ENCODE measurements at regions not wholly inside any gene's neighbourhood (a gene's known extent, or its start where the extent isn't known, plus 50 kb on each side); places are given as distances from the start of the nearest gene placed in this dataset.
A peak's percentile ranks its signal among the peaks of the same experiment; 100 is the strongest.
"Not testable (repeated sequence)": the region's sequence is repeated elsewhere in the genome, so short reads cannot be mapped to it uniquely, and the experiment has no call there.

GRCh38 chr2:111375320-111375883 is 254.7 kb downstream of the BCL2L11 start:
- H3K27ac Mint-ChIP-seq; intact Hi-C loops (cut with micrococcal nuclease); H3K27me3 Mint-ChIP-seq (ENCODE audit: low read depth); H3K9me3 Mint-ChIP-seq; CTCF ChIA-PET; H3K4me1 Mint-ChIP-seq (ENCODE audit: low read depth); H3K36me3 Mint-ChIP-seq (ENCODE audit: low read depth); DNase-seq; H3K4me3 Mint-ChIP-seq: not testable (repeated sequence)

- H3K27ac Mint-ChIP-seq; DNase-seq; H3K4me1 Mint-ChIP-seq (ENCODE audit: low read depth); CTCF ChIA-PET; H3K4me3 Mint-ChIP-seq; H3K27me3 Mint-ChIP-seq (ENCODE audit: low read depth); H3K9me3 Mint-ChIP-seq; H3K36me3 Mint-ChIP-seq (ENCODE audit: low read depth); intact Hi-C loops (cut with micrococcal nuclease): not testable (repeated sequence)
Measured at GRCh38 chr2:111376272-111376970, 255.7 kb downstream of the BCL2L11 start.

GRCh38 chr2:111376971-111377352 is 256.2 kb downstream of the BCL2L11 start:
- H3K27ac Mint-ChIP-seq; H3K4me1 Mint-ChIP-seq (ENCODE audit: low read depth); CTCF ChIA-PET; H3K36me3 Mint-ChIP-seq (ENCODE audit: low read depth); H3K4me3 Mint-ChIP-seq; H3K9me3 Mint-ChIP-seq; DNase-seq; intact Hi-C loops (cut with micrococcal nuclease); H3K27me3 Mint-ChIP-seq (ENCODE audit: low read depth): not testable (repeated sequence)

GRCh38 chr2:111377386-111377959 is 256.8 kb downstream of the BCL2L11 start:
- H3K27me3 Mint-ChIP-seq (ENCODE audit: low read depth); H3K4me3 Mint-ChIP-seq; DNase-seq; H3K36me3 Mint-ChIP-seq (ENCODE audit: low read depth); H3K4me1 Mint-ChIP-seq (ENCODE audit: low read depth); H3K9me3 Mint-ChIP-seq; CTCF ChIA-PET; H3K27ac Mint-ChIP-seq; intact Hi-C loops (cut with micrococcal nuclease): not testable (repeated sequence)

GRCh38 chr2:111378348-111378747 is 257.6 kb downstream of the BCL2L11 start:
- H3K27ac Mint-ChIP-seq; CTCF ChIA-PET; H3K4me1 Mint-ChIP-seq (ENCODE audit: low read depth); H3K27me3 Mint-ChIP-seq (ENCODE audit: low read depth); H3K36me3 Mint-ChIP-seq (ENCODE audit: low read depth); H3K4me3 Mint-ChIP-seq; H3K9me3 Mint-ChIP-seq; DNase-seq; intact Hi-C loops (cut with micrococcal nuclease): not testable (repeated sequence)

- H3K27me3 Mint-ChIP-seq (ENCODE audit: low read depth); H3K4me3 Mint-ChIP-seq; intact Hi-C loops (cut with micrococcal nuclease); H3K27ac Mint-ChIP-seq; H3K4me1 Mint-ChIP-seq (ENCODE audit: low read depth); H3K9me3 Mint-ChIP-seq; H3K36me3 Mint-ChIP-seq (ENCODE audit: low read depth); CTCF ChIA-PET: not testable (repeated sequence)
- DNase-seq = peak; percentile 50
Measured at GRCh38 chr2:111380733-111381439, 260.2 kb downstream of the BCL2L11 start.

GRCh38 chr2:111381530-111382306 is 261.0 kb downstream of the BCL2L11 start:
- intact Hi-C loops (cut with micrococcal nuclease); DNase-seq; H3K9me3 Mint-ChIP-seq; H3K4me1 Mint-ChIP-seq (ENCODE audit: low read depth); H3K36me3 Mint-ChIP-seq (ENCODE audit: low read depth); H3K27ac Mint-ChIP-seq; CTCF ChIA-PET; H3K27me3 Mint-ChIP-seq (ENCODE audit: low read depth); H3K4me3 Mint-ChIP-seq: not testable (repeated sequence)

- CTCF ChIA-PET; H3K9me3 Mint-ChIP-seq; DNase-seq; H3K4me3 Mint-ChIP-seq; H3K36me3 Mint-ChIP-seq (ENCODE audit: low read depth); H3K4me1 Mint-ChIP-seq (ENCODE audit: low read depth); intact Hi-C loops (cut with micrococcal nuclease); H3K27ac Mint-ChIP-seq; H3K27me3 Mint-ChIP-seq (ENCODE audit: low read depth): not testable (repeated sequence)
Measured at GRCh38 chr2:111382507-111382906, 261.8 kb downstream of the BCL2L11 start.

- H3K27me3 Mint-ChIP-seq (ENCODE audit: low read depth); H3K4me3 Mint-ChIP-seq; CTCF ChIA-PET; intact Hi-C loops (cut with micrococcal nuclease); H3K4me1 Mint-ChIP-seq (ENCODE audit: low read depth); H3K9me3 Mint-ChIP-seq; H3K27ac Mint-ChIP-seq; DNase-seq; H3K36me3 Mint-ChIP-seq (ENCODE audit: low read depth): not testable (repeated sequence)
Measured at GRCh38 chr2:111383311-111383710, 262.6 kb downstream of the BCL2L11 start.

- DNase-seq; intact Hi-C loops (cut with micrococcal nuclease); H3K27me3 Mint-ChIP-seq (ENCODE audit: low read depth); CTCF ChIA-PET; H3K27ac Mint-ChIP-seq; H3K4me1 Mint-ChIP-seq (ENCODE audit: low read depth); H3K4me3 Mint-ChIP-seq; H3K36me3 Mint-ChIP-seq (ENCODE audit: low read depth); H3K9me3 Mint-ChIP-seq: not testable (repeated sequence)
Measured at GRCh38 chr2:111385226-111385957, 264.7 kb downstream of the BCL2L11 start.

GRCh38 chr2:111390605-111391004 is 269.9 kb downstream of the BCL2L11 start:
- H3K4me3 Mint-ChIP-seq; H3K36me3 Mint-ChIP-seq (ENCODE audit: low read depth); DNase-seq; H3K27me3 Mint-ChIP-seq (ENCODE audit: low read depth); H3K4me1 Mint-ChIP-seq (ENCODE audit: low read depth); H3K9me3 Mint-ChIP-seq; intact Hi-C loops (cut with micrococcal nuclease); H3K27ac Mint-ChIP-seq; CTCF ChIA-PET: not testable (repeated sequence)
